Fibroblast of skin of back (primary cell): ENCODE measurements at regions not wholly inside any gene's neighbourhood (a gene's known extent, or its start where the extent isn't known, plus 50 kb on each side); places are given as distances from the start of the nearest gene placed in this dataset.
"Not testable (repeated sequence)": the region's sequence is repeated elsewhere in the genome, so short reads cannot be mapped to it uniquely, and the experiment has no call there.

ENCODE experiments used
- DNase-seq: peaks from one replicate; pipeline ENCODE4 v3.0.0-alpha.2; 2013

DNA sequence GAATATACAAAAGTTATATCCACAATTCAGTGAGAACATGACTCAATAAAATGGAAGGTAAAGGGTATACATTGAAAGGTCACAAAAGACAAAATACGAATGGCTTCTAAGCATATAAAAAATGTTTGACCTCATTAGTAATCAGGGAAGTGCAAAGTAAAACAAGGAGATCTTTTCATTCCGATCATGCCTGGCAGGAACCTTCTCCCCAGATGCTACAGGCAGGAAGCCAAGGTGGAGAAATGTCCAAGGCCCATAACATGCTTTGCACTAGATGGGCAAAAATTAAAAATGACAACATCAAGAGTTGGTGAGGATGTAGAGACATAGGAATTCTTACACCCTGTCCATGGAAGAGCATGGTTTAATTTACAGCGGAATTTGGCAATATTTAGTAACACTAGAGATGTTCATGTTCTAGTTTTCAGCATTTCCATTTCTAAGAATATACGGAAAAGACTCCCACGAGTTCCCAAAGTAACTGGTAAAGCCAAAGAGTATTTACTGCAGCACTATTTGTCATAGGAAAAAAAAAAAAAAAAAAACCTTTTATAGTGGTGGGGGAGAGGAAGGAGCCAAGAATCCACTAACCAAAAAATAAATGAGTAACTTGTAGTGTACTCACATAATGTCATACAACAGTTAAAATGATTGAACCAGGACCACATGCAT, 184.5 kb upstream of the KAZN start:
- DNase-seq = peak; percentile 53

DNA sequence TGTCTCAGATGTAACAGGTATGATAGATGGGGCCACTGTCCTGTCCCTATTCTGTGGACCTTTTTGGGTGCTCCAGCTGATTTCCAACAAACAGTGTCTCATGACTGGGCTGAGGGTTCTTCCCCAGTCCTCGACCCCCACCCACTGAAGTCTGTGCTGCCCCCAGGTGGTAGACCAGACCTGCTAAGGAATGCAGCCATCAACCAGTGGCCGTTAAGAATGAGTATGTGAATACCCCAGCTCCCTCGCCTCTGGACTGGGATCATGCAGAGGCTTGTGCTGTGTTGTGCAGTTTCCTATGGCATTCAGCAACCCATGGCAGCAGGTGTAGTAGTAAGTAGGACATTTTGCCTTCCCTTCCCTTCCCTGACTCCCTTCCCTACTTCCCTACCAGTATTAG, 183.1 kb upstream of the KAZN start:
- no peak for DNase-seq

DNA sequence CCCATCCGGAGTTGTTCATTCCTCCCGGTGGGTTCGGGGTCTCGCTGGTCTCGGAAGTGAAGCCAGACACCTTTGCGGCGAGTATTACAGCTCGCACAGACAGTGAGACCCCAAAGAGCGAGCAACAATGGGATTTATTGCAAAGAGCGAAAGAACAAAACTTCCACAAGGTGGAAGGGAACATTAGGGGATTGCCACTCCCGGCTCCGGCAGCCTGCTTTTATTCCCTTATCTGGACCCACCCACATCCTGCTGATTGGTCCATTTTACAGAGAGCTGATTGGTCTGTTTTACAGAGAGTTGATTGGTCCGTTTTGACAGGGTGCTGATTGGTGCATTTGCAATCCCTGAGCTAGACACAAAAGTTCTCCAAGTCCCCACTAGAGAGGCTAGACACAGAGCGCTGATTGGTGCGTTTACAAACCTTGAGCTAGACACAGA, 178.7 kb upstream of the KAZN start:
- DNase-seq = not testable (repeated sequence)

DNA sequence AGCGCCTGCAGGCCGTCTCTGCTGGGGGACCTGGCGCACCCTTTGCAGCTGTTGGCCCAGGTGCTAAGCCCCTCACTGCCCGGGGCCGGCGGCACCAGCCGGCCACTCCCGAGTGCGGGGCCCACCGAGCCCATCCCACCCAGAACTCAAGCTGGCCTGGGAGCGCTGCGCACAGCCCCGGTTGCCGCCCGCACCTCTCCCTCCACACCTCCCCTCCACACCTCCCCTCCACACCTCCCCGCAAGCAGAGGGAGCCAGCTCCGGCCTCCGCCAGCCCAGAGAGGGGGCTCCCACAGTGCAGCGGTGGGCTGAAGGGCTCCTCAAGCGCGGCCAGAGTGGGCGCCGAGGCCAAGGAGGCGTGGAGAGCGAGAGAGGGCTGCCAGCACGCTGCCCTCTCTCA, 177.8 kb upstream of the KAZN start:
- no peak for DNase-seq

DNA sequence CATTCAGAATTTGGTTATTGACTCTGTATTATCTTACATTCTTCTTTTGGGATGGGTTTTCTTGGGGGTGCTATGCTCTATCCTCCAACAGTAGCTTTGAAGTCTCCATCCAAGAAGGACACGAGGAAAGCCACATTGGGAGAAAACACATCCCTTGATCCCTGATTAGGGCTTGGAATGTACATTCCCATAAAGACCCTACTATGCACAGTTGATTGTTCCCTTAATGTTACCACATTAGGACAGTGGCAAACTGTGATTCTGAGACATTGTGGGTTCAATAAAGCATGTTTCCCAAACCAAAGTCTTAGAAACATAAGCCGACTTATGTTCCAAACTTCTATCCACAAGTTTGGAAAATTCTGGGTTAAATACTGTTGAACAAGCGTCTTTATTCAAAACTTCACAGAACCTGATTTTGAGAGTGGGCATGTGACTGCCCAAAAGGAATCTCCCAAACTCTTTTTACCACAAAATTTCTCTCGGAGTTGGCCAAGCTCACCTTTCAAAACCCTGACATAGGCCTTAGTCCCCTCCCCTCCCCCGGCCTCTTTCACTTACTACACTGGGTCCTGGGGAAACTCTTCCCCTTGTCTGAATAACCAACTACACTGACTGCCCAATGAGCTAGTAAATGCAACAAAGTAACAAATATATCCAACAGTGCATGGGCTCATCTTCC, 177.0 kb upstream of the KAZN start:
- no peak for DNase-seq

DNA sequence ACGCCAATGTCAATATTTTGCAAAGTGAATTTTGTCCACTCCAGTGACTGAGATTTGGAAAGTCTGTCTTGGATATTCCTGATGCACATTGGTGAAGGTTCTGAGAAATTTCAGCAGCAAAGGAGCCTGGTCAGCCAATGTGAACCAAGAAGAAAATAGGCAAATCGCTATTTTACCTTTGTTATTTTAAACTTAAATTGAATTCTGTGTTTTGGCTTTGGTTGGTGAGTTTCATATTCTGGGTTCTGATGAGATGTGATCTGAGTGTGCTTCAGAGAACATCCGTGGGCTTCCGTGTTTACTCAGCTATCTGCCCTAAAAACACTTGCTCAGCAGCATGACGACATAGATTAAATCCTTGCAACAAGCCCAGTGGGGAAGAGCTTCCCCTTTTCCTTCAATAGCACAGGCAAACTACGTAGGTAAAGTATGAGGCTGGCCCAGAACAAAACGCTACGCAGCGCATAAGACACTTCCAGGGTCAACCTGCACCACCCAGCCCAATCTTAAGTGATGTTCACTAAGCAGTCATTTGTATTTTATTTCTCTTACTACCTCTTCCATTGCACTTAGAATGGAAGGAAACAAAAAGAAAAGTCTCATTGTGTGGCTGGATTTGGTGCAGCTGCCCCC, 176.4 kb upstream of the KAZN start:
- no peak for DNase-seq

DNA sequence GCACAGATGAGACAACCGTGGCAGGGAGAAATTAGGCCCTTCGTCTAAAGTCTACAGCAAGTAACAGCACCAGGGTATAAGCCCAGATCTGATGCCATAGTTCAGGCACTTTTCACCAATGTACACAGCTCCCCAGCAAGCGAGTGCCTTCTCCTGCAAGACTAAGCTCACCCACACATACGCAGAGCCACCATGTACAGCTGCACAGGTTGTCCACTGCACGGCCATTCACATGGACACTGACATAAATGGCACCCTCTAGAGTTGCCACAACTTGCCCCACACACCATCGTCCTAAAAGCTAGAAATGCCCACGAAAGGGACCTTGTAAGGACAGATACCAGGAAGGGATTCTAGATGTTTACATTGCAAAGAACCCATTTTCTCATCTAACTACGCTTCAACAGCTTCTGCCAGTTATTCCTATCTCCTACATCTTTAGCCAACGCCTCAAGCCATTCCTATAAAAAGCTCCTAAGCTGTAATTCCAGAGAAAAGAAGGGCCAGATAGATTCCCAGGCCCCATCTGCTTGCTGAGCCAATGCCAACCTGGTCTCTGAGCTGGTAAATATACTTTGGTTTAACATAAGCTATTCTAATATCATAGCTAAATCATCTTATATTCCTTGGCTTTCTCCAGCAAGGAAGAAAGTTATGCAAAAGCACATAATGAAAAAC, 174.0 kb upstream of the KAZN start:
- no peak for DNase-seq

DNA sequence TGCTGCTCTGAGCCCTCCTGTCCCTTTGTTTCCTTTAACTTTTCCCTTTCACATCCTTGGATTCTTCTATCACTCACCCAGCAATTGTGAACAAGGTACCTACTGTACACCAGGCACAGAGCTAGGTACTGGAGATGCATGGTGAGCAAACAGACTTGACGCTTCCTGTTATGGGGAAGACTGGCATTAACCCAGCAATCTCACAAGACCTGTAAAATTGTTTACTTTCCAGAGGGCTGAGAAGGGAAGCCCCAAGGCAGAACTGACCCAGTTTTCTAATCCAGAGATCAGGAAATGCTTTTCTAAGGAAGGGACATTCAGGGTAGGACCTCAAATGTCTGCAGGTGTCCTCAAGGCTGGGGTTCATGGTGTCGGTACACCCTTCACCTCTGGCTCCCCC, 171.6 kb upstream of the KAZN start:
- DNase-seq = no peak

DNA sequence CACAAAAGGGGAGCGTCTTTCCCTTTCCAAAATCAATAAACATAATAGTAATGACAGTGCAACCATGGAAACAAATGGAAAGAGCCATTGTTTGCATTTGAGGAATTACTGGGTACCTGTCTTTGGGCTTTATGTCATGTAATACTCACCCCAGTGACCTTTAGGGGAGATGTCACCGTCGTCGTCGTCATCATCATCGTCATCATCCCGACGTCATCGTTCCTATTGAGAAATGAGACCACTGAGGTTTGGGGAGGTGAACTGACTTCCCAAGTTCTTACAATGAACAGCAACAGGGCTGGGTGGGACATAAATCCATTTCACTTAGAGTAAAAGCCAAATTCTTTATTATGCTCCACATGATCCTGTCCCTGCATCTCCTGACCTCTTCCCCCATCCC, 168.9 kb upstream of the KAZN start:
- DNase-seq = no peak

DNA sequence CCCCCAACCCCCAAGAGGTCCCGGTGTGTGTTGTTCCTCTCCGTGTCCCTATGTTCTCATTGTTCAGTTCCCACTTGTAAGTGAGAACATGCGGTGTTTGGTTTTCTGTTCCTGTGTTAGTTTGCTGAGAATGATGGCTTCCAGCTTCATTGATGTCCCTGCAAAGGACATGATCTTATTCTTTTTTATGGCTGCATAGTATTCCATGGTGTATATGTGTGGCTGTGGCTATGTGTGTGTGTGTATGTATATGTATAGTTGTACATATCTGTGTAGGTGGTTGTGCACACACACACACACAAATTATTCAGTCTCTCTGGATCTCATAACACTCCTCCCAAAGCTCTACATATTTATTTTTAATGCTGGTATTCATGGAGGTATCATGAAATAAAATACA, 165.8 kb upstream of the KAZN start:
- DNase-seq = not testable (repeated sequence)

DNA sequence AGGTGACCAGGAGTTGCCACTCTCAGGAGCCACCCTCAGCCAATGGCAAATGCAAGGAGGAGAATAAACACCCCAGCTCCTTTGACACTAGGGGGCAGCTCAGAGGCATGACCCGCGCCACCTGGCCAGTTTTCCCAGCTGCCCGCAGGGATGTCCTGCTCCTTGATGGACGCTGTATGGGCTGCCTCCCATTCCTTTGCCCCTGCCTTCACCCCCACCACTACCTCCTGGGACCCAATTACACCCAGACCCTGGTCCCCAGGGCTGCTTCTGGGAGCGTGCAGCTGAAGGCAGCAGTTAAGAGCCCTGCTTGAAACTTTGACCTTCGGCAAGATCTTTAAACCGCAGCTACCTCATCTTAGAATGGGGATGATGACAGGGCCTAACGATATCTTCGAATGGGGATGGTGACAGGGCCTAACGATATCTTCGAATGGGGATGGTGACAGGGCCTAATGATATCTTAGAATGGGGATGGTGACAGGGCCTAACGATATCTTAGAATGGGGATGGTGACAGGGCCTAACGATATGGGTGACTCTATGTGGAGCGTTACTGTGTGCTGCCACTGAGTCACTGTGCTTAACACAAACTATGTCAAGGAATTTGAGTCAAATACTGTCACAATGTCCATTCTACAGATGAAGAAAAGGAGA, 163.0 kb upstream of the KAZN start:
- no peak for DNase-seq

DNA sequence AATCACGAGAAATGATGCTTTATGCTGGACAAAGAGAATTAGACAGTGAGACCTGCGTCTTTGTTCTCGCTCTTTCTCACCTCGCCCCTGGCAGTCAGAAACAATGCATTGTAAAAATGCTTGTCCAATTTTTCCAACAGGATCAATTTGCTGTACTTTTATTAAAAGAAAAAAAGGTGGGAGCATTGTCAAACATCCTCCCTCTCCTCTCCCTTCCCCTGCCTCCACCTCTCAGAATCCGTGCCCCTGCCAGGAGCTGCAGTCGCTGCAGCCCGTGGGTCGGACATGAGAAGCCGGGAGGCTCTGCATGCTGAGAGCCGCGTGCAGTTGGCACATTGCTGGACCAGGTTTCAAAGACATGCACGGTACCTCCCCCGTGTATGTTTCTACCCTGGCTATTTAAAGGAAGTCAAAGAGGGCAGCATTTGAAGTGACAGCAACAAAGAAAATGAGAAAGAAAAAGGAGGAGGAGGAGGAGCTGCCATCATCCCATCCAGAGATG, 161.0 kb upstream of the KAZN start:
- no peak for DNase-seq

DNA sequence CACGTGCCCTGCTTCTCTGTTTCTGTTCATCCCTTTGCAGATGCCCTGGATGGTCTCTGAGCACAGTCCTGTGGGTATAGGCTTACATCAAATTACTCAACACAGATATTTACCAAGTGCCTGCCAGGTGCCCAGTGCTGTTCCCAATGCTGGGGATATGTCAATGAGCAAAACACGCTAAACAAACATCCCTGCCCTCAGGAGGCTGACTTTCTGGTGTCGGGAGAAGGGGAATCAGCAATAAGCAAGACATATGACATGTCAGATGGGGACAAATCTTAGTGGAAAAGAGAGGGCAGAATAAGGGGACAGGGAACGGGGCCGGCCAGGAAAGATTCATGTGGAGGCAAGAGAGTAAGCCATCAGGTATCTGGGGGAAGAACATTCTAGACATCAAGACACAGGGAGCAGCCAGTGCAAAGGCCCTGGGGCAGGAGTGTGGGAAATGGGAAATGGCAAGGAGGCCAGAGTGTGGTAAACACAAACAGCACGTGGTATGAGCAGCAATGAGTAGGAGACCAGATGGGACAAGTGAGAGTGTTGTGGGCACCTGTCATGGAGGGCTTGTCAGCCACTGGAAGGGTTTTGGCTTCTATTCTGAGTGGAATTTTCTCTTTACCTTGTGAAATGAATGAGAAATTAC, 160.2 kb upstream of the KAZN start:
- no peak for DNase-seq

DNA sequence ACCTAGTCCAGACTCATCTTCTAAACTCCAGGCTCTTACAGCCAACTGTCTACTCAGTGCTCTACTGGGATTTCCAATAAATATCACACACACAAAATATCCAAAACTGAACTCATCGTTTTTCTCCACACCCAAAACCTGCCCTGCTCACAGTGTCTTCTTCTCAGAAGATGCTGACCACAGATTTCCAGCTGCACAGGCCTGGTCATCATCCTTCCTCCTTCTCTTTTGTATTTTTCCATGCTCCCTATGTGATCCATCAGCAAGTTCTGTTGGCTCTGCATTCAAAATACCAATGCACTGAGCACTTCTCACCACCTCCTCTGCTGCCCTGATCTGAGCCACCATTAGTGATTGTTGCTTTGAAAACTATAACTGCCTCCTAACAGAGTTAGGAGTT, 159.5 kb upstream of the KAZN start:
- DNase-seq = no peak

DNA sequence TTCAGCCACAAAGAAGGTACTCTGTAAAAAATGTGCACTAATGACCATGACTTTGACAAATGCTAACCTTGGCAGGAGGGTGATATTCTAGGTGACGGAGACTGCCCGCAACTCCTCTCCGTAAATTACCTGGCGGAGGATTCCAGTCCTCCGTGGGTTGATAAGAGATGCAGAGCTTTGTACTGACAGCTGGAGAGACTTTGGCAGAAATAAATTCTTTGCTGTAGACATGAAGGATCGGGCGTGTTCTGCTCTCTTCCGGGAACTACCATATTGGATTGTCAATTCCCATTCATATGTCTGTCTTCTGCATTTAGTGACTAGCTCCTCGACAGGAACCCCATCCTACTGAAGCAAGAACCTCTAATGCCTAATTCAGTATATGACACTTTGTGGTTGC, 158.3 kb upstream of the KAZN start:
- DNase-seq = no peak

DNA sequence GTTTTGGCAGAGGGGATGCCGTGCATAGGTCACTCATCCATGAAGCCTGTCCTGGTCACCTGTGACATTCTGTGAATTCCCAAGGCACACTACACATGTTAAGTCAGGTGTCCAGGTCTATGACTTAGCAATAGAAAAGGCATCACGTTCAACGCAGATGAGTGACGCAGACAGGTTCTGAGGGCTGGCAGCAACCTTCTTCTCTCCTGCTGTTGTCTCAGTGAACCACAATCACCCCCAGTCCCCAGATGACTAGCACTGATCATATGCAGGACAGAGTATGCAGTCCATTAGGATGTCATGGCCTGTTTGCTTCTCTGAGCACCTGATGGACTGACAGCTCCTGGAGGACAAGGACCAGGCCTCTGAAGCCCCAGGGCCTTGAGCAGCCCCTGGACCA, 157.8 kb upstream of the KAZN start:
- DNase-seq = no peak

DNA sequence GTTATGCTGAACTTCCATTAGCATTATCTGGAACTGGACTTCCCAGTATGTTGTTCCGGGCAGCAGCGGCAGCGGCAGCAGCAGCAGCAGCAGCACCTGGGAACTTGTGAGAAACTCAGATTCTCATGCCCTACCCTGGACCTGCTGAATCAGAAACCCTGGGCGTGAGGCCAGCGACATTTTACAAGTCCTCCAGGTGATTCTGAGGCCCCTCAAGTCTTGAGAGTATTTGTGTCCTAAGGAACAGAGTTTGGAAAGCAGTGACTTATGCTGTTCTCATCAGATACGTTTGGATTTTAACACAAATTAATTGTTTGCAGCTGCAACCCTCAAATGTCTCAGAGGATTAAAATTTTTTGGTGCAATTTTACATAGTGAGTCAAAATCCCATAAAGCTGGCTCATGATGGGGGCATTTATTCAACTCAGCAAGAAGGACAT, 157.2 kb upstream of the KAZN start:
- peak; percentile 83 for DNase-seq

DNA sequence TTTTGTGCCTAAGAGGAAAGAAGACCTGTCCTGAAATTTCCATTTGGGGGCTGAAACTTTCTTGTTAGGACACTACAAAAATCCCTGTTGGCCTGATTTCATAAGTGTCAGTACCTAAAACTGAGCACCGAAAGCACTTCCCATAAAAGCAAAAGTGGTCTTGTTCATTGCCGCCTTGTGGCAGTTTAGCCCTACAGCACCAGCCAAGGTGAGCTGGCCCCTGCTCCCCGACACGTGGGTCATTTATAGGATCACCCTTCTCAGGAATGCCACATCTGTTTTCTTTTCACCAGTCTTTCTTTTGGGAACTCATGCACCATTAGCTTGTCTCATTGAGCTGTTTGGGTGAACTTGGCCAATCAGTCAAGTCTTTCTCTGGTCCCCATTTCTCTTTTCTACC, 155.8 kb upstream of the KAZN start:
- DNase-seq = no peak

DNA sequence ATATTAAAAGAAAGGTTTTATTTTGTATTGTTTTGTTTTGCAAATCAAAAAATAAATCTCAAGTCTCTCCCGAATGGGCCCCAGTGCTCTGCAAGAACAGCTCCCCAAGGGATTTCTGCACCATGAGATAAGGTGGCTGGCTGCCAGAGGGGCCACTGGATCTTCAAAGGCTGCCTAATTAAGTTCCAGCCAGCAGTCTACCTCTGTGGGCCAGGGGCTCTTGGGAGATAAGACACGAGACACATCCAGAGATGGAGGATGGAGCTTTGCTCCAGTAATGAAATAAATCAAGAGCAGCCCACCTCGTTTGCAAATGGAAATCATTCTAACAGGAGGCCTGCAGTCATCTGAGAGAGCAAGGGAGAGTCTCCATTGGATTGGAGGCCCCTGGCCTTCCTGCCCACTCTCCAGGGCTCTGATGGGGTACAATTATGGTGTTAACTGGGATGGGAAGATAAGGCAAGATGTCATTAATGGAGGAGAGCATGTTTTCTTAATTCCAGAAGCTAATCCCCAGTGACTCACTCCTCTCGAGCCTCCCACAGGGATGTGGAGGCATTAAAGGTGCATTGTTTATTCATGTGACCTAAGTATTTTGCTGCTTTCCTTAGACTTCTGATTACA, 155.2 kb upstream of the KAZN start:
- DNase-seq = peak; percentile 48

DNA sequence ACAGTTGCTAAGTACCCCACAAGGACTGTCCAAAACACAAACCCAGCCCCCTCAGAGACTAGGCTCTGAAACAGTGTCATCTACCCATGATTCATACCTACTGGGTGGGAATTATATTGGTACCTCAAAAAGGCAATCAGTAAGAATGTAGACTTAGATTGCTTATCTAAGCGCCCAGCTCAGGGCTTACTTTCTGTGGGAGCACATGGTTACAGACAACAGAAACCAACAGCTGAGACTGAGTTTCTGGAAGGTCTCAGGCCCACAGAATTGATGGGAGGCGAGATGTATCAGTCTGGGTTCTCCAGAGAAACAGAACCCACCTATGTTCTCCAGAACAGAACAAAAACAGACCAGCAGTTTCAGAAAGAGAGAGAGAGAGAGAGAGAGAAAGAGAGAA, 147.3 kb upstream of the KAZN start:
- DNase-seq = no peak

DNA sequence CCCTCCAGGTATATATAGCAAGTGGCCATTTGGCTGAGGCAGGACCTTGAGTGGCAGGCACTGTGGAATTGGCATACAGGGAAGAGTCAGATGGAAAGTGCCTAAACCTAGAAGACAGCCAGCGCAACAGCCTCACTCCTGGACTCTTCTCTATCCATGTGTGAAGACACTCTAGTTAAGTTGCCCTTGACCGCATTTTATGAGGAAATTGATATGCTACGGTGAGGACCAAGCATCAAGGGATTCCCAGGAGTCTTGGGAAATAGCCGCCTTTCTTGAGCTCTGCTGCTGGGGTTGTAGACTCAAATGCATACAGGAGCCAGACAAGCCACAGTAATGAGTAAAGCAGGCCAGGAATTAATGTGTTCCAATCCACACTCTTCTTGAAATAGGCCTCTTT, 145.9 kb upstream of the KAZN start:
- no peak for DNase-seq

DNA sequence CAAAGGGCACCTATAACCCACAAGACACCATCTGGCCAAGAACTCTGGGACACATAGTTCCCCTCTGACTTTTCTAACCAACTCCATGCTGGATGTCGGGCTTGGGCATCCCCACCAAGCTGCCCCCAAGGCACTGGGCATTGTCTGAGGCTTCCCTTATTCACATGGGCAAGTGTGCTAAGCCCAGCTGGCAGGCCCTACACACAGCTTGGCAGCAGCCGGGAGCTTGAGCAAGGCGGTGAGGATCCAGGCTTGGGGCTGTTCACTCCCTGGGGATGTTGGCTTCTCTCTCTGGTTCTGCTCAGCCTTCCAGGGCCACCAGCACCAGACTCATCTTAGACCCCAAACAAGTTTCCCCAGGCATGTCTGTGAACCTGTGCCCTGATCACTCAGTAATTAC, 138.3 kb upstream of the KAZN start:
- no peak for DNase-seq
